K562 (cell line): ENCODE measurements at regions not wholly inside any gene's neighbourhood (a gene's known extent, or its start where the extent isn't known, plus 50 kb on each side); places are given as distances from the start of the nearest gene placed in this dataset.

Source experiments
- ATAC-seq: fragments of 200-7000 bp; cut with Tn5 transposase; 3 replicates; pipeline ENCODE4 v1.9.1; 2020; ENCODE audit warnings: moderate library complexity
- BruUV-seq: library from RNA; stranded (reverse); fragments of 400-500 nt; replicated peaks from 2 replicates; lab custom pipeline; 2021; lab: Mats Ljungman, UMichigan
- CTCF ChIA-PET: fragments of 300-600 bp; formaldehyde crosslinking; extraction: SDS; loops from one replicate; lab custom pipeline; 2021; ENCODE audit warnings: low intra/inter-chr PET ratio; lab: Yijun Ruan, JAX
- POLR2A ChIA-PET: fragments of 300-600, 350-650 bp; sonication (Branson Sonifier 250); formaldehyde crosslinking; extraction: SDS; loops from one replicate; lab custom pipeline; 2021; ENCODE audit warnings: antibody characterized with exemption, inconsistent platforms; lab: Yijun Ruan, JAX
- DNase-seq, 4 experiments: peaks; one replicate each; pipeline versions ENCODE4 v3.0.0 to v3.0.0-alpha.2; 2011 to 2018; ENCODE audit warnings: low spot score in 3 of 4, mixed read lengths in 3 of 4; ENCODE audit errors: extremely low read depth in 1 of 4
- FAIRE-seq: peaks from 2 replicates; lab custom pipeline; 2011; peaks lifted over from hg19 to GRCh38; lab: Jason Lieb, UNC
- H2AFZ ChIP-seq: 2 replicates; pipeline ENCODE4 v1.6.0; 2011; ENCODE audit warnings: low read depth, low read length, control low read depth, inconsistent platforms
- H3K27ac ChIP-seq: fragments of 200-600 bp; 3 replicates; pipeline ENCODE4 v1.8.0; 2011; ENCODE audit warnings: low read depth, mild to moderate bottlenecking, control low read depth, inconsistent platforms, low read length, moderate library complexity, mixed read lengths; ENCODE audit errors: extremely low read depth
- H3K27me3 ChIP-seq, 2 experiments: fragments of 300-600 bp in 1 of 2; 2 replicates in 1 of 2; 3 replicates in 1 of 2; pipeline versions ENCODE4 v1.6.0 to v1.8.0; 2011; ENCODE audit warnings: inconsistent platforms in 2 of 2, low read length in 2 of 2, mild to moderate bottlenecking in 1 of 2, mixed read lengths in 1 of 2, moderate library complexity in 1 of 2; ENCODE audit not compliant: control insufficient read depth in 2 of 2, insufficient read depth in 2 of 2
- H3K36me3 ChIP-seq: fragments of 300-600 bp; 3 replicates; pipeline ENCODE4 v1.8.0; 2011; ENCODE audit warnings: mild to moderate bottlenecking, low read length, inconsistent platforms; ENCODE audit not compliant: control insufficient read depth, insufficient read depth
- H3K4me1 ChIP-seq, 2 experiments: fragments of 200-600 bp in 1 of 2; replicated peaks in 1 of 2; 2 replicates in 1 of 2; 3 replicates in 1 of 2; pipeline versions ENCODE4 v1.5.1 to v1.8.0; 2011; ENCODE audit warnings: inconsistent platforms in 2 of 2, low read length in 2 of 2, mild to moderate bottlenecking in 1 of 2, mixed read lengths in 1 of 2, moderate library complexity in 1 of 2; ENCODE audit not compliant: control insufficient read depth in 2 of 2, insufficient read depth in 2 of 2
- H3K4me2 ChIP-seq: 2 replicates; pipeline ENCODE4 v1.6.1; 2011; ENCODE audit warnings: low read length, control low read depth, inconsistent platforms, mixed read lengths; ENCODE audit not compliant: insufficient read depth
- H3K4me3 ChIP-seq: fragments of 200-600 bp; sonication (generic), shearing (Covaris generic); 2 replicates; pipeline ENCODE4 v1.5.1; 2016; ENCODE audit warnings: control low read depth, inconsistent platforms
- H3K79me2 ChIP-seq: fragments of 200-600 bp; 3 replicates; pipeline ENCODE4 v1.8.0; 2011; ENCODE audit warnings: low read length, inconsistent platforms; ENCODE audit not compliant: control insufficient read depth, insufficient read depth
- H3K9ac ChIP-seq, 2 experiments: 2 replicates each; pipeline versions ENCODE4 v1.6.0 to v1.6.1; 2011; ENCODE audit warnings: low read depth in 2 of 2, low read length in 2 of 2, control low read depth in 1 of 2, inconsistent platforms in 1 of 2, mild to moderate bottlenecking in 1 of 2, mixed read lengths in 1 of 2; ENCODE audit not compliant: insufficient read depth in 1 of 2
- H3K9me1 ChIP-seq: one replicate; pipeline ENCODE4 v1.6.0; 2011; ENCODE audit warnings: inconsistent platforms, mild to moderate bottlenecking, low read length, moderate library complexity; ENCODE audit not compliant: control insufficient read depth, insufficient read depth
- H3K9me3 ChIP-seq: replicated peaks from 2 replicates; pipeline ENCODE4 v1.5.1; 2011; ENCODE audit warnings: low read depth, low read length, inconsistent platforms; ENCODE audit not compliant: control insufficient read depth, insufficient read depth
- H4K20me1 ChIP-seq: replicated peaks from 2 replicates; pipeline ENCODE4 v1.6.1; 2011; ENCODE audit warnings: low read length, inconsistent platforms, mixed read lengths; ENCODE audit not compliant: control insufficient read depth, insufficient read depth
- CHCHD3 ChIP-seq: fragments of 250-450 bp; sonication (Bioruptor Pico); IDR thresholded peaks from 2 replicates; pipeline ENCODE4 v2.1.2; 2022; ENCODE audit warnings: mild to moderate bottlenecking
- FIP1L1 ChIP-seq: fragments of 200-400 bp; formaldehyde crosslinking; IDR thresholded peaks from 2 replicates; pipeline ENCODE4 v1.6.1; 2018; ENCODE audit warnings: mild to moderate bottlenecking, low read depth, low read length; ENCODE audit not compliant: poor library complexity, severe bottlenecking
- HCFC1 ChIP-seq: IDR thresholded peaks from 2 replicates; pipeline ENCODE4 v1.6.1; 2012; ENCODE audit warnings: low read depth, low read length, improper control_type of control experiment
- LARP7 ChIP-seq: fragments of 450-650 bp; IDR thresholded peaks from 2 replicates; pipeline ENCODE4 v1.6.1; 2016
- MXI1 ChIP-seq: IDR thresholded peaks from 2 replicates; pipeline ENCODE4 v1.6.1; 2011; ENCODE audit warnings: low read depth, mild to moderate bottlenecking, improper control_type of control experiment, low read length
- NFIX ChIP-seq: fragments of 250-450 bp; sonication (Bioruptor Pico); IDR thresholded peaks from 2 replicates; pipeline ENCODE4 v1.4.0; 2020; ENCODE audit warnings: low read depth, mild to moderate bottlenecking, moderate library complexity
- SMARCE1 ChIP-seq: fragments of 450-650 bp; IDR thresholded peaks from 2 replicates; pipeline ENCODE4 v1.7.1; 2016; ENCODE audit warnings: mild to moderate bottlenecking
- TFAM ChIP-seq: fragments of 250-450 bp; sonication (Bioruptor Pico); conservative IDR thresholded peaks from 2 replicates; pipeline ENCODE4 v1.5.0; 2021; ENCODE audit warnings: mild to moderate bottlenecking, moderate library complexity
- TRIM24 ChIP-seq, 2 experiments: fragments of 450-650 bp; IDR thresholded peaks; 2 replicates each; pipeline ENCODE4 v1.6.1; 2016
- ZNF766 ChIP-seq: fragments of 200-800 bp; sonication (Bioruptor generic); conservative IDR thresholded peaks from 2 replicates; pipeline ENCODE4 v1.6.1; 2016; ENCODE audit warnings: missing genetic modification characterization, missing compliant biosample characterization
- WGBS: fragments of 100-300 bp; shearing (Covaris generic); methylation state at CpG from one replicate; pipeline ENCODE4 v1.1.6; 2016; ENCODE audit warnings: low coverage, mixed read lengths; ENCODE audit not compliant: insufficient coverage; ENCODE audit errors: missing lambda C conversion rate; 5-methylcytosine and 5-hydroxymethylcytosine counted together
- in situ Hi-C: fragments of 300-500 bp; cut with MboI; formaldehyde crosslinking; loops from 4 replicates; pipeline ENCODE4 v1.15.0; 2018; ENCODE audit warnings: inconsistent platforms, mixed read lengths
- intact Hi-C: fragments of 100-400 bp; cut with micrococcal nuclease; formaldehyde crosslinking; loops from 2 replicates; pipeline ENCODE4 v1.14.2; 2022
- TF ChIP-seq, protein P1 (sequence below): sonication (generic); formaldehyde crosslinking; IDR thresholded peaks from 2 replicates; pipeline ENCODE4 v1.8.1; 2022; ENCODE audit warnings: missing genetic modification reagents
- TF ChIP-seq, protein P2 (sequence below), 2 experiments: fragments of 450-650 bp; formaldehyde crosslinking in 1 of 2; IDR thresholded peaks; 2 replicates each; pipeline versions ENCODE4 v1.4.0 to v1.6.1; 2014 to 2020; ENCODE audit warnings: mild to moderate bottlenecking in 2 of 2, borderline replicate concordance in 1 of 2, low read depth in 1 of 2
- TF ChIP-seq, protein P3 (sequence below): fragments of 250-450 bp; sonication (Bioruptor Pico); IDR thresholded peaks from 2 replicates; pipeline ENCODE4 v1.5.0; 2020; ENCODE audit warnings: mild to moderate bottlenecking

DNA sequence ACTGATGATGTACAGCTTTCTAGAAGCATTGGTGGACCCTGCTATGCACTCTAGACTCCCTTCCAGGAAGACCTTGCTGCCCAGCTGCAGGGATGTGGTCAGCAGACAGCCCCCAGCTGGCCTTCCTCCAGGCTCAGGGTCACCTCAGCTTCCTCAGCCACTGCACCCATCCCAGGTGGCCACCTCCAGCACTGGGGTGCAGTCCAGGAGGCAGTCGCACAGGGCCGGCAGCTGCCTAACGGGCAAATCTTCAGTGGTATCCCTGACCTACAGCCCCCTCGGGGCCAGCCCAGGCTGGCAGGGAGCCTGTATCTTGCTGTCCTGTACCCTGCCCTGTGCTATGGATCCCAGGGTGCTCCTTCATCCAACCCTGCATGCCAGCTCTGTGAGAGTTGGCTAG, 81.8 kb downstream of the GADD45G start:
- Histone ChIP-seq H3K79me2 (no peaks in the 10 kb centered on the region), H3K27ac (no peak overlapping the region), H3K4me2 (no peak overlapping the region), H3K4me1 (no peaks in the 10 kb centered on the region), H3K36me3 (no peaks in the 10 kb centered on the region), H3K9ac (no peak overlapping the region), H2AFZ (no peak overlapping the region), H3K4me3 (no peak overlapping the region), H3K9me1 (no peaks in the 10 kb centered on the region), H3K27me3 (peaks cover 0 to 14% of the 10 kb centered on the region in 2 experiments; a peak in 3 of 5 replicates), H3K9me3 (no peaks in the 10 kb centered on the region), H4K20me1 (no peaks in the 10 kb centered on the region)
- TF ChIP-seq MXI1 (no peak), NFIX (no peak), FIP1L1 (no peak), LARP7 (no peak), HCFC1 (no peak), ZNF766 (no peak), TRIM24 (IDR thresholded peaks at IDR 0.05) (no peak), CHCHD3 (CRISPR knock-in tag) (no peak), TFAM (no peak), SMARCE1 (no peak)
- TF ChIP-seq, protein P1, sequence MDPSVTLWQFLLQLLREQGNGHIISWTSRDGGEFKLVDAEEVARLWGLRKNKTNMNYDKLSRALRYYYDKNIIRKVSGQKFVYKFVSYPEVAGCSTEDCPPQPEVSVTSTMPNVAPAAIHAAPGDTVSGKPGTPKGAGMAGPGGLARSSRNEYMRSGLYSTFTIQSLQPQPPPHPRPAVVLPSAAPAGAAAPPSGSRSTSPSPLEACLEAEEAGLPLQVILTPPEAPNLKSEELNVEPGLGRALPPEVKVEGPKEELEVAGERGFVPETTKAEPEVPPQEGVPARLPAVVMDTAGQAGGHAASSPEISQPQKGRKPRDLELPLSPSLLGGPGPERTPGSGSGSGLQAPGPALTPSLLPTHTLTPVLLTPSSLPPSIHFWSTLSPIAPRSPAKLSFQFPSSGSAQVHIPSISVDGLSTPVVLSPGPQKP: no peak
- TF ChIP-seq, protein P2, sequence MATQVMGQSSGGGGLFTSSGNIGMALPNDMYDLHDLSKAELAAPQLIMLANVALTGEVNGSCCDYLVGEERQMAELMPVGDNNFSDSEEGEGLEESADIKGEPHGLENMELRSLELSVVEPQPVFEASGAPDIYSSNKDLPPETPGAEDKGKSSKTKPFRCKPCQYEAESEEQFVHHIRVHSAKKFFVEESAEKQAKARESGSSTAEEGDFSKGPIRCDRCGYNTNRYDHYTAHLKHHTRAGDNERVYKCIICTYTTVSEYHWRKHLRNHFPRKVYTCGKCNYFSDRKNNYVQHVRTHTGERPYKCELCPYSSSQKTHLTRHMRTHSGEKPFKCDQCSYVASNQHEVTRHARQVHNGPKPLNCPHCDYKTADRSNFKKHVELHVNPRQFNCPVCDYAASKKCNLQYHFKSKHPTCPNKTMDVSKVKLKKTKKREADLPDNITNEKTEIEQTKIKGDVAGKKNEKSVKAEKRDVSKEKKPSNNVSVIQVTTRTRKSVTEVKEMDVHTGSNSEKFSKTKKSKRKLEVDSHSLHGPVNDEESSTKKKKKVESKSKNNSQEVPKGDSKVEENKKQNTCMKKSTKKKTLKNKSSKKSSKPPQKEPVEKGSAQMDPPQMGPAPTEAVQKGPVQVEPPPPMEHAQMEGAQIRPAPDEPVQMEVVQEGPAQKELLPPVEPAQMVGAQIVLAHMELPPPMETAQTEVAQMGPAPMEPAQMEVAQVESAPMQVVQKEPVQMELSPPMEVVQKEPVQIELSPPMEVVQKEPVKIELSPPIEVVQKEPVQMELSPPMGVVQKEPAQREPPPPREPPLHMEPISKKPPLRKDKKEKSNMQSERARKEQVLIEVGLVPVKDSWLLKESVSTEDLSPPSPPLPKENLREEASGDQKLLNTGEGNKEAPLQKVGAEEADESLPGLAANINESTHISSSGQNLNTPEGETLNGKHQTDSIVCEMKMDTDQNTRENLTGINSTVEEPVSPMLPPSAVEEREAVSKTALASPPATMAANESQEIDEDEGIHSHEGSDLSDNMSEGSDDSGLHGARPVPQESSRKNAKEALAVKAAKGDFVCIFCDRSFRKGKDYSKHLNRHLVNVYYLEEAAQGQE (IDR thresholded peaks at IDR 0.05; ENCODE audit: borderline replicate concordance): no peak
- TF ChIP-seq, protein P2 (CRISPR knock-in tag; IDR thresholded peaks at IDR 0.05; ENCODE audit: low read depth): no peak
- TF ChIP-seq, protein P3, sequence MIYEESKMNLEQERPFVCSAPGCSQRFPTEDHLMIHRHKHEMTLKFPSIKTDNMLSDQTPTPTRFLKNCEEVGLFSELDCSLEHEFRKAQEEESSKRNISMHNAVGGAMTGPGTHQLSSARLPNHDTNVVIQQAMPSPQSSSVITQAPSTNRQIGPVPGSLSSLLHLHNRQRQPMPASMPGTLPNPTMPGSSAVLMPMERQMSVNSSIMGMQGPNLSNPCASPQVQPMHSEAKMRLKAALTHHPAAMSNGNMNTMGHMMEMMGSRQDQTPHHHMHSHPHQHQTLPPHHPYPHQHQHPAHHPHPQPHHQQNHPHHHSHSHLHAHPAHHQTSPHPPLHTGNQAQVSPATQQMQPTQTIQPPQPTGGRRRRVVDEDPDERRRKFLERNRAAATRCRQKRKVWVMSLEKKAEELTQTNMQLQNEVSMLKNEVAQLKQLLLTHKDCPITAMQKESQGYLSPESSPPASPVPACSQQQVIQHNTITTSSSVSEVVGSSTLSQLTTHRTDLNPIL (CRISPR knock-in tag): no peak
- FAIRE-seq (no peak), DNase-seq (no peak), ATAC-seq (no peak)
- BruUV-seq: no TSS peak
- intact Hi-C loops (no loop called here), in situ Hi-C loops (no loop called here)
- CTCF ChIA-PET: no interaction called here
- 0% methylated on average over 4 of the region's 4 CpGs for WGBS
- POLR2A ChIA-PET: interaction anchor here (0.5 kb wide), 1 partner anchor 363 kb away, joined by 3 read pairs; no protein-coding TSS in a partner anchor
